MM.1S (cell line): ENCODE measurements at regions not wholly inside any gene's neighbourhood (a gene's known extent, or its start where the extent isn't known, plus 50 kb on each side); places are given as distances from the start of the nearest gene placed in this dataset.

Experiments used
- EZH2 ChIP-seq: fragments of 300-600 bp; sonication (generic); optimal IDR thresholded peaks from 2 replicates; pipeline ENCODE3; 2017; ENCODE audit warnings: low read depth, mild to moderate bottlenecking, antibody characterized with exemption, low read length, mixed read lengths
- TF ChIP-seq, protein P1 (sequence below): fragments of 300-600 bp; sonication (generic); IDR thresholded peaks from 2 replicates; pipeline ENCODE4 v1.5.1; 2016; ENCODE audit warnings: antibody characterized with exemption, low read length, mixed read lengths

DNA sequence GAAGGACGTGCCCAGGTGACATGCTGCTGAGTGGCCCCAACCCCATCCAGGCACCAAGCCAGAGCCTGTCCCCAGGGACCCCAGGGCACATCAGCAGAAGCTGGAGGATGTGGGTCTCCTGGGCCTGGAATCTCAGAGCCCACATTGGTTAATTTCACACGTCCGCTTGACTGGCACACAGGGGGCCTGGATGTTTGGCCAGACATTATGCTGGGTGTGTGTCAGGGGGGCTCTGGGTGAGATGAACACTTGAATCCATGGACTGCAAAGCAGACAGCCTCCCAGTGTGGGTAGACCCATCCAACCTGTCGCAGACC is 79.1 kb upstream of the RET start:
- TF ChIP-seq, protein P1, sequence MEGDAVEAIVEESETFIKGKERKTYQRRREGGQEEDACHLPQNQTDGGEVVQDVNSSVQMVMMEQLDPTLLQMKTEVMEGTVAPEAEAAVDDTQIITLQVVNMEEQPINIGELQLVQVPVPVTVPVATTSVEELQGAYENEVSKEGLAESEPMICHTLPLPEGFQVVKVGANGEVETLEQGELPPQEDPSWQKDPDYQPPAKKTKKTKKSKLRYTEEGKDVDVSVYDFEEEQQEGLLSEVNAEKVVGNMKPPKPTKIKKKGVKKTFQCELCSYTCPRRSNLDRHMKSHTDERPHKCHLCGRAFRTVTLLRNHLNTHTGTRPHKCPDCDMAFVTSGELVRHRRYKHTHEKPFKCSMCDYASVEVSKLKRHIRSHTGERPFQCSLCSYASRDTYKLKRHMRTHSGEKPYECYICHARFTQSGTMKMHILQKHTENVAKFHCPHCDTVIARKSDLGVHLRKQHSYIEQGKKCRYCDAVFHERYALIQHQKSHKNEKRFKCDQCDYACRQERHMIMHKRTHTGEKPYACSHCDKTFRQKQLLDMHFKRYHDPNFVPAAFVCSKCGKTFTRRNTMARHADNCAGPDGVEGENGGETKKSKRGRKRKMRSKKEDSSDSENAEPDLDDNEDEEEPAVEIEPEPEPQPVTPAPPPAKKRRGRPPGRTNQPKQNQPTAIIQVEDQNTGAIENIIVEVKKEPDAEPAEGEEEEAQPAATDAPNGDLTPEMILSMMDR: no peak
- no peak for TF ChIP-seq EZH2
